ENCODE measurements at regions not wholly inside any gene's neighbourhood (a gene's known extent, or its start where the extent isn't known, plus 50 kb on each side); places are given as distances from the start of the nearest gene placed in this dataset.
"Not testable (repeated sequence)": the region's sequence is repeated elsewhere in the genome, so short reads cannot be mapped to it uniquely, and the experiment has no call there.

- no peak for DNase-seq
Observed at GRCh38 chr6:156687789-156688619, 89.2 kb upstream of the ARID1B start.

- peak; percentile 77 for DNase-seq
Observed at GRCh38 chr6:156686995-156687788, 90.0 kb upstream of the ARID1B start.

- peak; percentile 77 for DNase-seq
Observed at GRCh38 chr6:156686301-156686994, 90.7 kb upstream of the ARID1B start.

- no peak for DNase-seq
Observed at GRCh38 chr6:156685823-156686222, 91.4 kb upstream of the ARID1B start.

- no peak for DNase-seq
Observed at GRCh38 chr6:156683821-156684220, 93.4 kb upstream of the ARID1B start.

GRCh38 chr6:156676721-156677120 lies 100.5 kb upstream of the ARID1B start:
- DNase-seq = no peak

GRCh38 chr6:156674197-156674596 lies 103.0 kb upstream of the ARID1B start:
- DNase-seq = no peak

GRCh38 chr6:156670097-156670496 lies 107.1 kb upstream of the ARID1B start:
- not testable (repeated sequence) for DNase-seq

GRCh38 chr6:156662025-156662445 lies 115.1 kb upstream of the ARID1B start:
- DNase-seq = no peak

- DNase-seq = no peak
Observed at GRCh38 chr6:156660389-156660788, 116.8 kb upstream of the ARID1B start.

GRCh38 chr6:156659822-156660198 lies 117.4 kb upstream of the ARID1B start:
- DNase-seq = no peak

GRCh38 chr6:156658966-156659821 lies 118.0 kb upstream of the ARID1B start:
- no peak for DNase-seq

- no peak for DNase-seq
Observed at GRCh38 chr6:156658186-156658965, 118.8 kb upstream of the ARID1B start.

- no peak for DNase-seq
Observed at GRCh38 chr6:156657296-156657695, 119.9 kb upstream of the ARID1B start.

- DNase-seq = no peak
Observed at GRCh38 chr6:156654919-156655918, 122.0 kb upstream of the ARID1B start.

- DNase-seq = no peak
Observed at GRCh38 chr6:156652231-156652750, 124.9 kb upstream of the ARID1B start.

- DNase-seq = no peak
Observed at GRCh38 chr6:156651486-156651885, 125.7 kb upstream of the ARID1B start.

GRCh38 chr6:156650896-156651390 lies 126.2 kb upstream of the ARID1B start:
- DNase-seq = no peak

- DNase-seq = no peak
Observed at GRCh38 chr6:156648616-156649015, 128.6 kb upstream of the ARID1B start.

GRCh38 chr6:156647991-156648390 lies 129.2 kb upstream of the ARID1B start:
- no peak for DNase-seq

Measured in NCI-H1694 (cell line).